ENCODE measurements at regions not wholly inside any gene's neighbourhood (a gene's known extent, or its start where the extent isn't known, plus 50 kb on each side); places are given as distances from the start of the nearest gene placed in this dataset.
"Not testable (repeated sequence)": the region's sequence is repeated elsewhere in the genome, so short reads cannot be mapped to it uniquely, and the experiment has no call there.

DNA sequence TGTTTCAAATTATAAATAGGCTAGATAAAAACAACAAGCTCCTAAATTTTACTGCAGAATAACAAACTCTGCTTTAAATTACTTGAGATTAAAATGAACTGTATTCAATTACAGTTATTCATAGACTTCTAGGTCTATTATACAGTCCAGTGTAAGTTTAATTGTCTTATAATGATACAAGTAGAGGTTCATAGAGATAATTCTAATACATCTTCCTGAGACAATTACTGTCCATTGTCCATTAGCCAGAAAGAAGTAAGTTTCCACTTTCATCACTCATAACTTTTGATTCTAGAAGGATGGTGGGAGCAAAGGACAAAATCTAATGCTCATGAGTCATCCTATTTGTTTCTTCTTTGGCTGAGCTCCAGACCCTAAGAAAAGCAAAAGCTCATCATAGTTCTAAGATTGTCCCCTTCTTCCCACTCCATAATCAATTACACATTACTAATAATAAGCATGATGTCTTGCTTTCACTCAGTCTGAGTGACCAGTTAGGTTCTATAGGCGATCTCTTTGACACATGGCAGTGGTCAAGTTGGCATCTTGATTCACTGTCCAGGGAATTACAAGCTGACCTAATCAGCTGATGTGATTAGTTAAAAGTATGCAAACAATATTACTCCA, 502.5 kb upstream of the IZUMO3 start:
- H3K4me1 ChIP-seq, result no peaks in the 10 kb centered on the region
- no peaks in the 10 kb centered on the region for H3K27me3 ChIP-seq (replicated peaks in 1 of 7)
- peaks cover 0 to 28% (median 12%) of the 10 kb centered on the region in 8 donors for H3K9me3 ChIP-seq
- no peaks in the 10 kb centered on the region for H3K36me3 ChIP-seq
- intact Hi-C loops (cut with DNase I; ENCODE audit: low total_unique reads), result no loop called here
- no peak overlapping the region for H3K27ac ChIP-seq
- 63 to 83% (median 74%) methylated on average over 1 of the region's 1 CpG for WGBS, 5 donors
- no peak overlapping the region for H3K4me3 ChIP-seq
- no peak for DNase-seq
- TF ChIP-seq, protein P1, sequence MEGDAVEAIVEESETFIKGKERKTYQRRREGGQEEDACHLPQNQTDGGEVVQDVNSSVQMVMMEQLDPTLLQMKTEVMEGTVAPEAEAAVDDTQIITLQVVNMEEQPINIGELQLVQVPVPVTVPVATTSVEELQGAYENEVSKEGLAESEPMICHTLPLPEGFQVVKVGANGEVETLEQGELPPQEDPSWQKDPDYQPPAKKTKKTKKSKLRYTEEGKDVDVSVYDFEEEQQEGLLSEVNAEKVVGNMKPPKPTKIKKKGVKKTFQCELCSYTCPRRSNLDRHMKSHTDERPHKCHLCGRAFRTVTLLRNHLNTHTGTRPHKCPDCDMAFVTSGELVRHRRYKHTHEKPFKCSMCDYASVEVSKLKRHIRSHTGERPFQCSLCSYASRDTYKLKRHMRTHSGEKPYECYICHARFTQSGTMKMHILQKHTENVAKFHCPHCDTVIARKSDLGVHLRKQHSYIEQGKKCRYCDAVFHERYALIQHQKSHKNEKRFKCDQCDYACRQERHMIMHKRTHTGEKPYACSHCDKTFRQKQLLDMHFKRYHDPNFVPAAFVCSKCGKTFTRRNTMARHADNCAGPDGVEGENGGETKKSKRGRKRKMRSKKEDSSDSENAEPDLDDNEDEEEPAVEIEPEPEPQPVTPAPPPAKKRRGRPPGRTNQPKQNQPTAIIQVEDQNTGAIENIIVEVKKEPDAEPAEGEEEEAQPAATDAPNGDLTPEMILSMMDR (IDR thresholded peaks at IDR 0.05 in 8 of 11, conservative IDR thresholded peaks at IDR 0.05 in 3 of 11), result no peak
- TF ChIP-seq POLR2AphosphoS5 (IDR thresholded peaks at IDR 0.05) (no peak), POLR2A (IDR thresholded peaks at IDR 0.05) (no peak)

DNA sequence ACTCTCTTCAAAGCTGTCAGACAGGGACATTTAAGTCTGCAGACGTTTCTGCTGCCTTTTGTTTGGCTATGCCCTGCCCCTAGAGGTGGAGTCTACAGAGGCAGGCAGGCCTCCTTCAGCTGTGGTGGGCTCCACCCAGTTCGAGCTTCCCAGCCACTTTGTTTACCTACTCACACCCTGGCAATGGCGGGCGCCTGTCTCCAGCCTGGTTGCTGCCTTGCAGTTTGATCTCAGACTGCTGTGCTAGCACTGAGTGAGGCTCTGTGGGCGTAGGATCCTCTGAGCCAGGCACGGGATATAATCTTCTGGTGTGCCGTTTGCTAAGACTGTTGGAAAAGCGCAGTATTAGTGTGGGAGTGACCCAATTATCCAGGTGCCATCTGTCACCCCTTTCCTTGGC, 499.8 kb upstream of the IZUMO3 start:
- H3K36me3 ChIP-seq; H3K4me3 ChIP-seq; H3K27me3 ChIP-seq (replicated peaks in 1 of 7); DNase-seq; intact Hi-C loops (cut with DNase I; ENCODE audit: low total_unique reads); H3K4me1 ChIP-seq; H3K27ac ChIP-seq: not testable (repeated sequence)
- H3K9me3 ChIP-seq, result peaks cover 0 to 22% (median 13%) of the 10 kb centered on the region in 8 donors
- WGBS, 5 donors, result 72 to 84% (median 78%) methylated on average over 8 of the region's 8 CpGs

DNA sequence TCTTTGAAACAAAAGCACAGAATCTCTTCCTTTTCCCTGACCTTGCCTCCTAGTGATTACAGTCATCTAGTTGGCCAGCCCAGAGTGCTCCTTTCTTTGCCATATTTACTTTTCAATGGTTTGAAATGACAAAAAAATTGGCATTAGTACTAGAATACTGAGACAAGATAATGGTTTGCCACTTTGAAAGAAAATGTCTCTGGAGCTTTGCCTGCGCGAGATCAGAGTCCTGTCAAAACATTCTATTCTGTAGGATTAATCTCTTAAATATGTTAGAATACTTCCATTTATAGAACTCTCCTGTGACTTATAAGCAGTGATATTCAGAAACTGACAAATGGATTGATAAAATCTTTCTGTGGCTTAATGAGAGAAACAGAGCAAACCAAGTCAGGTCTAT, 484.0 kb upstream of the IZUMO3 start:
- H3K4me3 ChIP-seq, result no peak overlapping the region
- H3K36me3 ChIP-seq, result no peaks in the 10 kb centered on the region
- H3K9me3 ChIP-seq, result peaks cover 0 to 27% (median 11%) of the 10 kb centered on the region in 8 donors
- intact Hi-C loops (cut with DNase I; ENCODE audit: low total_unique reads), result no loop called here
- TF ChIP-seq POLR2A (IDR thresholded peaks at IDR 0.05), result no peak
- TF ChIP-seq POLR2AphosphoS5 (IDR thresholded peaks at IDR 0.05), result no peak
- TF ChIP-seq, protein P1 (IDR thresholded peaks at IDR 0.05 in 8 of 11, conservative IDR thresholded peaks at IDR 0.05 in 3 of 11), result no peak
- no peaks in the 10 kb centered on the region for H3K27me3 ChIP-seq (replicated peaks in 1 of 7)
- no peak for DNase-seq
- H3K27ac ChIP-seq, result no peak overlapping the region
- no peaks in the 10 kb centered on the region for H3K4me1 ChIP-seq
- 88 to 96% (median 93%) methylated on average over 2 of the region's 2 CpGs for WGBS, 5 donors

DNA sequence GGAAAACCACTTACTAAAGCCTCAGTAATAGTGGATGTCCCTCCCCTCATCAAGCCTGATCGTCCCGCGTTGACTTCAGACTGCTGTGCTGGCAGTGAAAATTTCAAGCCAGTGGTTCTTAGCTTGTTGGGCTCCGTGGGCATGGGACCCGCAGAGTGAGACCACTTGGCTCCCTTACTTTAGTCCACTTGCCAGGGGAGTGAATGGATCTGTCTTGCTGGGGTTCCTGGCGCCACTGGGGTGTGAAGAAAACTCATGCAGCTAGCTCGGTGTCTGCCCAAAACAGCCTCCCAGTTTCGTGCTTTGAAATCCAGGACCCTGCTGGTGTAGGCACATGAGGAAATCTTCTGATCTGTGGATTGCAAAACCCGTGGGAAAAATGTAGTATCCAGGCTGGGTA, 480.0 kb upstream of the IZUMO3 start:
- H3K27ac ChIP-seq, result no peak overlapping the region
- no peaks in the 10 kb centered on the region for H3K27me3 ChIP-seq (replicated peaks in 1 of 7)
- H3K4me1 ChIP-seq, result no peaks in the 10 kb centered on the region
- intact Hi-C loops (cut with DNase I; ENCODE audit: low total_unique reads), result no loop called here
- TF ChIP-seq POLR2AphosphoS5 (IDR thresholded peaks at IDR 0.05) (no peak), POLR2A (IDR thresholded peaks at IDR 0.05) (no peak)
- TF ChIP-seq, protein P1 (IDR thresholded peaks at IDR 0.05 in 8 of 11, conservative IDR thresholded peaks at IDR 0.05 in 3 of 11), result no peak
- H3K36me3 ChIP-seq, result no peaks in the 10 kb centered on the region
- H3K9me3 ChIP-seq, result peaks cover 0 to 44% (median 21%) of the 10 kb centered on the region in 8 donors
- H3K4me3 ChIP-seq, result no peak overlapping the region
- DNase-seq, result peak; percentile 53
- WGBS, 5 donors, result 64 to 83% (median 80%) methylated on average over 4 to 9 of the region's 9 CpGs

Measured in spleen (tissue), 11 donors.